Endodermal cell (in vitro differentiated cells): ENCODE measurements at regions not wholly inside any gene's neighbourhood (a gene's known extent, or its start where the extent isn't known, plus 50 kb on each side); places are given as distances from the start of the nearest gene placed in this dataset.

Source experiments
- DNase-seq: peaks from one replicate; pipeline ENCODE4 v3.0.0-alpha.2; 2017
- H3K27ac ChIP-seq: 2 replicates; pipeline ENCODE4 v1.5.1; 2013; ENCODE audit warnings: mild to moderate bottlenecking, low read depth, low read length, moderate library complexity
- H3K27me3 ChIP-seq: 2 replicates; pipeline ENCODE4 v1.6.1; 2013; ENCODE audit warnings: mild to moderate bottlenecking, low read length, moderate library complexity; ENCODE audit not compliant: insufficient read depth, control insufficient read depth, poor library complexity, severe bottlenecking
- H3K36me3 ChIP-seq: 2 replicates; pipeline ENCODE4 v1.7.0; 2013; ENCODE audit warnings: mild to moderate bottlenecking, low read length, moderate library complexity; ENCODE audit not compliant: control insufficient read depth, insufficient read depth
- H3K4me1 ChIP-seq: one replicate; pipeline ENCODE4 v1.7.0; 2013; ENCODE audit warnings: low read length; ENCODE audit not compliant: control insufficient read depth, insufficient read depth
- H3K4me3 ChIP-seq: 2 replicates; pipeline ENCODE4 v1.5.1; 2013; ENCODE audit warnings: mild to moderate bottlenecking, low read length, moderate library complexity
- H3K9ac ChIP-seq: 2 replicates; pipeline ENCODE4 v1.6.1; 2013; ENCODE audit warnings: mild to moderate bottlenecking, low read length, moderate library complexity; ENCODE audit not compliant: poor library complexity, severe bottlenecking; ENCODE audit errors: extremely low read depth
- H3K9me3 ChIP-seq: 2 replicates; pipeline ENCODE4 v1.6.1; 2013; ENCODE audit warnings: mild to moderate bottlenecking, low read length, moderate library complexity; ENCODE audit not compliant: control insufficient read depth
- H3K27ac Mint-ChIP-seq: 2 replicates; pipeline ENCODE4 v1.8.0; 2020; ENCODE audit warnings: mixed read lengths
- H3K27me3 Mint-ChIP-seq: 2 replicates; pipeline ENCODE4 v1.8.0; 2021; ENCODE audit warnings: mild to moderate bottlenecking, mixed read lengths; ENCODE audit not compliant: insufficient read depth
- H3K36me3 Mint-ChIP-seq: 2 replicates; pipeline ENCODE4 v1.8.0; 2020; ENCODE audit warnings: low read depth, mixed read lengths
- H3K4me1 Mint-ChIP-seq: 2 replicates; pipeline ENCODE4 v1.8.0; 2020; ENCODE audit warnings: mixed read lengths
- H3K4me3 Mint-ChIP-seq: 2 replicates; pipeline ENCODE4 v1.8.0; 2020; ENCODE audit warnings: mild to moderate bottlenecking, moderate library complexity, mixed read lengths
- H3K9me3 Mint-ChIP-seq: 2 replicates; pipeline ENCODE4 v1.8.0; 2020; ENCODE audit warnings: mild to moderate bottlenecking, mixed read lengths
- WGBS, 2 experiments: methylation state at CpG; one replicate each; pipeline versions ENCODE4 v1.1.5 to v1.1.7; 2013; ENCODE audit warnings: missing lambda C conversion rate in 2 of 2, mixed read lengths in 1 of 2; ENCODE audit not compliant: insufficient coverage in 1 of 2, insufficient read length in 1 of 2; 5-methylcytosine and 5-hydroxymethylcytosine counted together
- TF ChIP-seq, protein P1 (sequence below): fragments of 200-600 bp; sonication (generic); conservative IDR thresholded peaks from 2 replicates; pipeline ENCODE4 v1.5.0; 2021; ENCODE audit warnings: antibody characterized with exemption, mild to moderate bottlenecking

DNA sequence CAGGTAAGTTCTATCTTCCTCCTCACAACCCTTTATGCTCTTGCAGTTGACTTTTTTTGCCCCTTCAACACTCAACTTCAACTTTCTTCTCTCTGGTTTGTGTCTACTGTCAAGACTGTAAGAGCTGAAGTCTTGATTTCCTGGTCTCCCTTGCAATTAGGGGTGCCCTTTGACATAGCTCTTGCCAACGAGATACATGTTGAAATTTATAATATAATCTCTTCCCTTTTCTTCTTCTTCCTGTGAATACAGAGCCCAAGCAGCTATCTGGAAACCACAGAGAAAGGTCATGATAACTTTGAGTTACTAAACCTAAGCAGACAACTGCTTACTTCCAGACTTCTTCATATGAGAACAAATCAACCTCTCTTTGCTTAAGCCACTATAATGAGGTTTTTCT, 163.5 kb downstream of the MC4R start:
- TF ChIP-seq, protein P1, sequence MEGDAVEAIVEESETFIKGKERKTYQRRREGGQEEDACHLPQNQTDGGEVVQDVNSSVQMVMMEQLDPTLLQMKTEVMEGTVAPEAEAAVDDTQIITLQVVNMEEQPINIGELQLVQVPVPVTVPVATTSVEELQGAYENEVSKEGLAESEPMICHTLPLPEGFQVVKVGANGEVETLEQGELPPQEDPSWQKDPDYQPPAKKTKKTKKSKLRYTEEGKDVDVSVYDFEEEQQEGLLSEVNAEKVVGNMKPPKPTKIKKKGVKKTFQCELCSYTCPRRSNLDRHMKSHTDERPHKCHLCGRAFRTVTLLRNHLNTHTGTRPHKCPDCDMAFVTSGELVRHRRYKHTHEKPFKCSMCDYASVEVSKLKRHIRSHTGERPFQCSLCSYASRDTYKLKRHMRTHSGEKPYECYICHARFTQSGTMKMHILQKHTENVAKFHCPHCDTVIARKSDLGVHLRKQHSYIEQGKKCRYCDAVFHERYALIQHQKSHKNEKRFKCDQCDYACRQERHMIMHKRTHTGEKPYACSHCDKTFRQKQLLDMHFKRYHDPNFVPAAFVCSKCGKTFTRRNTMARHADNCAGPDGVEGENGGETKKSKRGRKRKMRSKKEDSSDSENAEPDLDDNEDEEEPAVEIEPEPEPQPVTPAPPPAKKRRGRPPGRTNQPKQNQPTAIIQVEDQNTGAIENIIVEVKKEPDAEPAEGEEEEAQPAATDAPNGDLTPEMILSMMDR, result no peak
- H3K9me3 Mint-ChIP-seq, result no peaks in the 10 kb centered on the region
- H3K4me1 ChIP-seq, result no peaks in the 10 kb centered on the region
- H3K36me3 ChIP-seq, result no peaks in the 10 kb centered on the region
- H3K4me1 Mint-ChIP-seq, result peaks cover 3% of the 10 kb centered on the region
- H3K27ac ChIP-seq, result no peak overlapping the region
- H3K36me3 Mint-ChIP-seq, result no peaks in the 10 kb centered on the region
- 100% methylated on average over 1 of the region's 1 CpG; no CpG with 5 or more reads in 1 of the 2 experiments for WGBS, 2 experiments
- DNase-seq, result no peak
- no peak overlapping the region for H3K9ac ChIP-seq
- H3K27ac Mint-ChIP-seq, result no peak overlapping the region
- H3K27me3 ChIP-seq, result no peaks in the 10 kb centered on the region
- H3K4me3 Mint-ChIP-seq, result no peak overlapping the region
- no peak overlapping the region for H3K4me3 ChIP-seq
- H3K9me3 ChIP-seq, result no peaks in the 10 kb centered on the region
- no peaks in the 10 kb centered on the region for H3K27me3 Mint-ChIP-seq

DNA sequence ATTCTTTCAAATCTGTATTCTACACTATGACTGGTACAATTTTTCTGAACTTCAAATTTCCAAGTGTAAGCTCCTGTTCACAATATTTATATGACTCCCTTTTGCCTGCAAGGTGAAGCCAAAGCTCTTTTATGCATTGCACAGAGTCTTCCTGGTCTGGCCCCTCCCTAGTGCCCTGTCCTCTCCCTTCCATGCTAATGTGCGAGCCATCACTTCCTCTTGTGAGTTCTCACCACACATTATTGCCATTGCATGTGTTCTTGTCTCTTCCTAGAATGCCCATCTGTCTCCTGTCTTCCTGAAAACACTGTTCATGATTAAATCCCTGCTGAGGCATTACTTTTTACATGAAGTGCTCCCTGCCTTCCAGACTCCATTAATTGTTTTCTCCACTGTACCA, 169.9 kb downstream of the MC4R start:
- TF ChIP-seq, protein P1, result no peak
- WGBS, 2 experiments, result 88 to 93% methylated on average over 1 of the region's 1 CpG
- no peak overlapping the region for H3K27ac ChIP-seq
- H3K4me3 ChIP-seq, result no peak overlapping the region
- no peak overlapping the region for H3K9ac ChIP-seq
- Mint-ChIP-seq H3K27me3 (no peaks in the 10 kb centered on the region), H3K36me3 (no peaks in the 10 kb centered on the region), H3K4me3 (no peak overlapping the region), H3K9me3 (no peaks in the 10 kb centered on the region), H3K27ac (no peak overlapping the region), H3K4me1 (no peaks in the 10 kb centered on the region)
- H3K9me3 ChIP-seq, result no peaks in the 10 kb centered on the region
- no peaks in the 10 kb centered on the region for H3K27me3 ChIP-seq
- no peak for DNase-seq
- H3K36me3 ChIP-seq, result no peaks in the 10 kb centered on the region
- no peaks in the 10 kb centered on the region for H3K4me1 ChIP-seq

DNA sequence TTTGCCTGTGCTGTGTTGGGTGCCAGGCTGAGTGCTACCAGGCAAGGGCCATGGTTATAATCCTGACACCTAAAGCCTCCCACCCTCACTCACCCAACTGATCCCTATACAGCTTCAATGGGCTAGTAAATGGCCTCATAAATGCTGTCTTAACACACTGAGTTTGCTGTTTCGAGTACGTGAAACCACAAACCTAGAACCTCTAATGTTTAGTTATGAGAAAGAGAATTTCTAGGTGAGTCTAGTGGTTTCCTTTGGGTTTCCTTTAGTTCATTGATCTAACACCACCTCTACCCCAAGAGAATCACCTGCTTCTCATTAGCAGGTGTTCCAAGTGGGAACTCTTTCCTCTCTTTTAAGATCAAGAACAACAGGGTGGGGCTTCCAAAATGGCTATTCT, 172.0 kb downstream of the MC4R start:
- Mint-ChIP-seq H3K4me1 (no peaks in the 10 kb centered on the region), H3K27ac (no peak overlapping the region), H3K27me3 (no peaks in the 10 kb centered on the region), H3K4me3 (no peak overlapping the region), H3K9me3 (no peaks in the 10 kb centered on the region), H3K36me3 (no peaks in the 10 kb centered on the region)
- Histone ChIP-seq H3K9me3 (no peaks in the 10 kb centered on the region), H3K36me3 (no peaks in the 10 kb centered on the region), H3K27me3 (no peaks in the 10 kb centered on the region), H3K4me3 (no peak overlapping the region), H3K27ac (no peak overlapping the region), H3K9ac (no peak overlapping the region), H3K4me1 (no peaks in the 10 kb centered on the region)
- DNase-seq, result no peak
- WGBS, 2 experiments, result 83% methylated on average over 2 of the region's 2 CpGs; no CpG with 5 or more reads in 1 of the 2 experiments
- TF ChIP-seq, protein P1, result no peak
